ENCODE measurements at regions not wholly inside any gene's neighbourhood (a gene's known extent, or its start where the extent isn't known, plus 50 kb on each side); places are given as distances from the start of the nearest gene placed in this dataset.

DNA sequence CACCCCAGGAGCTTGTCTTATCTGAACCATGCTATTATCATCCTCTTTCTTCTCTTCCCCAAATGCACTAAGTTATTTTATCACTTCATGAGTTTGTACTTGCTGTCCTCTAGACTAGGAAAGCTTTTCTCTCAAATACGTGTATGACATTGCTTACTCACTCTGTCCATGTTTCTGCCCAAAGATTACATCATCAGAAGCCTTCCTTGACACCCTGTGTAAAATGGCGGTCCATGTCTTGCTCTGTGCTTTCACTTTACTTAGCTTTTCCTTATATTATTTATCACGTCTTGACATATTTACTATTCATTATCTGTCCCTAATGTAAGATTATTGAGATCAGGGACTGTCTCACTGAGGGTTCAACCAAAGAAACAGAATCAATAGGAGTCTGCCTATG lies 196.1 kb upstream of the ZEB2 start:
- DNase-seq (ENCODE audit: low read depth): no peak

DNA sequence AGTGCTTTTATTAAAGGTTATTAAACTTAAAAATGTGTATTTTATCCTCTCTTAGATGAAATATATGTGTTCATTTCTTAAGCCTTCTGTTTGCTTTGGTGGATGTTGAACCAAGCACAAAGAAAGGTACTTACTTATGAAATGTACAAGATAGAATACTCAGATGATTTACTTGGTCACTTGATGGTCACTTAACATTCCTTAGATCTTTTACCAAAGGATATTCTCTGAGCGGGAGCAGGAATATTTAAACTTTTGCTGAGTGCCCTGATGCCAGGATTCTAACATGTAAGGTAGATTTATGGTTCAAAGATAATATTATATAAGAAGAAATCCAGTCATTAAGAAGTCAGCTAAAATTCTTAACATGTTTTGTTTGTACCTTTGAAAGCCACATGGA lies 193.5 kb upstream of the ZEB2 start:
- DNase-seq (ENCODE audit: low read depth): no peak

DNA sequence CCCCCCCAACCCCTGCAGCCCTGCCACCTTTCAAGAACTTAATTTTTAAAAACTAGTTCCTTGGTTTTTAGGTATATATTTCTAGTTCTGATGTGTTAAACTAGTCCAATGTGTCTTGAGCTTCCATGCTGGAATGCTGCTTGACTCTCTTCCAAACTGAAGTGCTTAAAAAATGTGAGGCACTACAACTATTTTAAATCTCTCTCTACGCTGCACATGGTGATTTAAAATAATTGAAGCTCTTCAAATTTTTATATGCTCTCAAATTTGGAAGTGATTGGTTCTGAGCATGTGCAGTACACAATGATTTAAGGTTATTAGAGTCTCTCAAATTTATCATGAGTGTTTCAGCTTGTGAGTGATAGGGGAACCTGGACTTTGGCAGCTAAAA lies 192.6 kb upstream of the ZEB2 start:
- DNase-seq (ENCODE audit: low read depth): no peak

DNA sequence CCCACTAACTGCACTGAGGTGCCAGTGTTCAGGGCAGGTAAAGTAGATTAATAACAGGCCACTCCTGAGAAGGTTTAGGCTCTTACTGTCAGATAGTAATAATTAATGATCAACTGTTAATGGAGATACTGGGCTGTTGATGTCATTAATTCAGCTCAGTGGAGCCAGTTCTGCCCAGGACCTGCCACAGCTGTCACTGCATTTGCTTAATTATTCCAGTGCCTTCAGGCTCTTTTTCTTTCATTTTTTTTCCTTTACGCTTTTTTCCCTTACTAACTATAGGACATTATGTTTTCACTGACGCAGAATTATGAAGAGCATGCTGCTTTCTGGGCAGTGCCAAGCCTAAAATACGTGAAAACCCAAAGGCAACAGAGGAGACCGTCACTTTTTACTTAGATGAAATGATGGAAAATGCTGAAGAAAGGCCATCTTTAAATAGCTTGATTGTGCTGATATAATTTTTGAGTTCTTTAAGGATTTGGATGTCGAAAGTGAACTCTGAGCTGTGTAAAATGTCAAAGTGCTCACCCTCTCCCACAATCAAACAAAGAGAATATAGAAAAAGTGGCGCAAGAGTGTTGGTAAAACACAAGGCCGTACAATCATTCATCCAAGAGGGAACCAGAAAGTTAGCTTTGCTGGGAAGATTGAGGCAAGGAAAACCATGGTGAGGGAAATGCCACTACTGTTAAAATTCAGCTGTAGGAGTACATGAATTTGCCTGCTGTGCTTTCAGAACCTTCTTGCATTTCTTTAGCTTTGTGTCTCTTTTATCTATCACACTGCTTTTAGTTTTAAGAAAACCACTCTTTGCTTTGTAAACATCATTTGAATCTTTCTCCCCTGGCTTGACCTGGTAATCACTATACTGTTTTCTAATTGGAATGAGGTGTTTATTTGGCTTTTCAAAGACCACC lies 192.0 kb upstream of the ZEB2 start:
- DNase-seq (ENCODE audit: low read depth): no peak

DNA sequence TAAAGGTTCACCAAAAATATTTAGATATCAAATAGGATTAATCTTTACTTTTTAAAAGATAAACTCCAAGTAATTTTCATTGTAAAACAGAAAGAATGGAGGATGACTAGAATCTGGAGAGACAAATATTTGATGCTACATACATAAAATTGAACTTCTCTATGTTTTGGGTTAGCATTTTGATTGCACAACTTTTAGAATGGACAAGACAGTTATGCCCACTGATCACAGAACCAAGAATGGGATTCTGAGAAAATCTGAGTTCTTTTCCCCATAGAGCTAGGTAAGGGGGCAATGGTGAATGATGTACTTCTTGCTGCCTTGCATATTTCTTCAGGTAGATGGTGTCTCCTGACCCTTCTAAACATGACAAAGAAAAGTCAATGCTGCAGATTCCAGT lies 191.2 kb upstream of the ZEB2 start:
- DNase-seq (ENCODE audit: low read depth): no peak

DNA sequence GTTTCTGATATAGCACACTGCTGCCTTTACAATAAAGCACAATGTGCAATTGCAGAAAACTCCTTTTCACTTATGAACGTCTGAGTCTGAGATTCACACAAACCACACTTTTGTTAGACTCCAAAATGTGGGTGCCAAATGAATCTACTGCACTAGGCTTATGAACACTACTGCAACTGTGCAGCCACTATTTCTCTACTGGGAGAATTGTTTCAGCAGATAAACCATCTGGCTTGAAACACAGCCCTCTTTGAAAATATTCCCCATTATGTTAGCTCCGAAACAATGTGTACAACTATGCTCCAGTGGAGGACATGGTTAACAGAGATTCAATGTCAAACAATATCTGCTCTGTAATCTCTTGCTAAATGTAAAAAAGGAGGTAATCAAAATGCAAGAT lies 188.7 kb upstream of the ZEB2 start:
- DNase-seq (ENCODE audit: low read depth): no peak

DNA sequence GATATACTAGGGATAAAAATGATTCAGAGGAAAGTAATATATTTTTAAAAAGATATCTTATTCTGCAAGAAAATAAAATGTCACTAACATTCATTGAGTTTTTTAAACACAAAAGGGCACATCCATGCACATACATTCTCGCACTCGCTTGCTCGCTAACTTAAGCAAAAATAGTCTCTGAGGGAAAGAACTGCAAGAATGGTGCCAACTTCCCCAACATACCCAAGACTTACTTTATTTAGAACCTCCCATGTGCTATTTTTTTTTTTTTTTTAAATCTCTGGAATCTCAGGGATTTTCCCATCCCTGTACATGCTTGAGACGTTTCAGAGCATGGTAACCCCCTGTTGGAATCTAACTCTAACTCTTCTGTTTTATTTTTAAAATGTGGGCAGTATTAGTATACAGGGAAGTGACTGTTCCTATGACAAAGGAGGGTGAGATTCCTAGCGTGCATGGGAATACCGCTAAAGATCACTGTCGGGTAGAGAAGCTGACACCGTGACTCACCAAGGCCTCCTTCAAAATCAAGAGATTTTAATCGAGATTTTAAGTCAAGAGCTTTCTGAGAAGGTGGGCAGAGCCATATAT lies 187.9 kb upstream of the ZEB2 start:
- no peak for DNase-seq (ENCODE audit: low read depth)

DNA sequence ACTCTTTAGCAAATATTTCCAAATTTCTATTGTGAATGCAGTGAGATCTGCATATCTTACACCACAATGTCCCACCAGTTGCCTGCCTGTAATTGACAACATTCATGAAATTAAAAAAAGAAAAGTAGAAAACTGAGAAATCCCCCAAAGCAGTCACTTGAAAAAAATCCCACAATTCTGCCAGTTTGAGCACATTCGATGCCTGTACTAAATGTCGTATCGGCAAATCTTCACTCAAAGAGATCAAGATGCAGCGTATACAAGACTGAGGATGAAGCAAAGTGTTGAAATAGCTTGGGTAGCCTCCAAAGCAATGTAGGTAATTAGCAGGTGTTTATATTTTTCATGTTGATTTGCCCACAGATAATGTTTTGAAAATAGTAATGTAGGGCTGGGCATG lies 186.7 kb upstream of the ZEB2 start:
- DNase-seq (ENCODE audit: low read depth): no peak

DNA sequence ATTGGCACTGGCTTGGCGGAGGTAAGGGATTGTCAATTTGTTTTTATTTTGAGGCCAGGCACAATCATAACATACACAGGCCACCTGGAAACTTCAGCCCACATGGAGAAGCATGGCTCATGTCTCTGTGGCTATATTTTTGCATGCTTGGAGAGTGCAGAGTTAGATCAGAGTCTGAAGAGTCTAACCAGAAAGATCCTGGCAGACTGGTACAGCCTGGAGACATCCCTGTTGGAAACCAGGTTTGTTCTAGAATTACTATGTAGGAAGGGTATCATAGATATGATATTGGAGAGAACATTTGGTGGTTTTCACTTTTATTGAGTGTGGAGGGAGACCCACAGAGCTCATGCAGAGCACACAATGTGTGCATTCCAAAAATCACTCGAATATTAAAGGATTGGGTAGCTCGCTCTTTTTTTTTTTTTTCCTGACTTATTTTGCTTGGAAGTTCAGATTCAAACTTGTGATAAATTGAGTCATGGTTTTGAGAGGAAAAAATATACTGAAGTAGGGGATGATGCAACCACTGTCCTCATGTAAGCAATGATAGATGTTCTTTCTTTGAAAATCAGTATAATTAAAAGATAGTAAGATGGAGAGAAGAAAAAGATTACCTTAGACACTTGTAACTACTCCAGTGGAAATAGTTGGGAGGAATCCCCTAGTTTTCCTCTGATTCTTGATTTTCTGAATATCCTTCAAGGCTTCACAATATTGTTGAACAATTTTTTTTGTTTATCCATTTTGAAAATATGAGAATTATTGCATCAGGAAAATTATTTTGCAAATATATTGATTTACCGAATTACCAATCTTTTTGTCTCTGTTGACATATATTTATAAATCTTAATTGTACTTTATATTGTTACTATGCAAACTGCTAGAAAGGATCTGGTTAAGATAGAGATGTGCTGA lies 185.7 kb upstream of the ZEB2 start:
- no peak for DNase-seq (ENCODE audit: low read depth)

DNA sequence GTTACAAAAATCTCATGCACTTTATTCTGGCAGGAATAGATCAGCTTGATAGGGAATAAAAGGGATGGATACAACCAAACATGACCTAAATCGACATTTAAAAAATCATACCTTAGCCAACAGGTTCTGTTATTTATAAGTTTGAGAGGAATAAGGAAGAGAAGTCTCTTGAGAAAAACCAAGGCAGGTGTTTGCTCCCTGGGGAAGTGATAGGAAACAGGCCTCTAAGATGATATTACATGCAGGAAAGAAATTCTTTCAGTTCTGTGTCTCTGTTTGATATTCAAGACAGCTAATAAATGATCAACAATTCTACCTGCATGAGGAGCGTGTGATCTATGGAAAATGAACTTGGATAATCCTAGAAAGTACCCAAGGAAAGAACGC lies 184.8 kb upstream of the ZEB2 start:
- DNase-seq (ENCODE audit: low read depth): no peak

DNA sequence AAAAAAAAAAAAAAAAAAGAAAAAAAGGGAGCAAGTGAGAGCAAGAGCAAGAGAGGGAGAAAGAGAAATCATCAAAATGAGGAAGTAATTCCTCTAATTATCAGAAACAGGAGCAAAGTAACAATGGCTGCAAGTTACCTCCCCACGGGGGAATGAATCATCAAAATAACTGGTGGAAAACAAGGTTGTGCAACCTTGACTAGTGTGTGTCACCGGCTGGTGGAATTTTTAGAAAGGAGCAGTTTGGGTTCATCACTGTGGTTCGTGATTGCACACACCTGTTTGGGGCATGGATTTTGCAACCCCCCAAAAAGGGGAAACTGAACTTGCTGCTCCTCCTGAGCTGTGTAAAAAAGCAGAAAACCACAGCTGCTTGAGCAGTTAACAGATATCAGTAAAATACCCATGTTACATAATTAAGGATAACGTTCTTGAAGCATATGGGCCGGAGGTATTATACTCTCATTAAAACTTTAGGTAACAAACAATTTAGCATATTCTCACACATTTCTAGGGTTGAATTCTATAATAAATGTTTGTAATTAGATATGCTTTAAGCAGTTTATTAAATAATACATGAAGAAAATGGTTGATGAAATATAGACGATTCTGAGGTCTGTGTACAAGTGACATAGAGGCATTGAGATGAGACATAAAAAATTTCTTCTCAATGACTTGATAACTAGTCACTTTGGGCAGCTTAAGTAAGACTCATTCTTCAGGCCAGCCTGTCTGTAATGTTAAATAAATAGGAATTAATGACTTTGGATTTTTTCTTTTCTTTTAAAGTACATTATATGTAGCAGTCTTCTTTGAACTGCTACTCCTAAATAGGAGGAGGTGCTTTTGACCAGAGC lies 184.2 kb upstream of the ZEB2 start:
- no peak for DNase-seq (ENCODE audit: low read depth)

DNA sequence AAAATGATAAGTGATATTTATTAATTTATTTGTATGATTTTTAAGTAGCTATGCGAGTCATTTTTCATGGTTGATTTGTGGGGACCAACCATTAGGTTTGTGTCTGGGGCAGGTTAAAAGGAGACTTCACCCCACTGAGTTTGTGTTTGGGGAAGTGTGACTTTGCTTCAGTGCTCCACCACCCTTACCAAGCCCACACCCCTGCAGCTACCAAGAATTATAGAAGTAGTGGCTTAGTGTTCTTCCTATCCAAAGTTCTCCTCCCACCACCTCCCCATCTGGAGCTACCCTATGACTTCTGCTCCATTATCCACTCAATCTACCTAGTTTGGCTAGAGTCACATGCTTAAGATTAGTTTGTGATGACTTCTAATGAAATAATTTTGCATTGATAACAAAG lies 182.1 kb upstream of the ZEB2 start:
- DNase-seq (ENCODE audit: low read depth): no peak

DNA sequence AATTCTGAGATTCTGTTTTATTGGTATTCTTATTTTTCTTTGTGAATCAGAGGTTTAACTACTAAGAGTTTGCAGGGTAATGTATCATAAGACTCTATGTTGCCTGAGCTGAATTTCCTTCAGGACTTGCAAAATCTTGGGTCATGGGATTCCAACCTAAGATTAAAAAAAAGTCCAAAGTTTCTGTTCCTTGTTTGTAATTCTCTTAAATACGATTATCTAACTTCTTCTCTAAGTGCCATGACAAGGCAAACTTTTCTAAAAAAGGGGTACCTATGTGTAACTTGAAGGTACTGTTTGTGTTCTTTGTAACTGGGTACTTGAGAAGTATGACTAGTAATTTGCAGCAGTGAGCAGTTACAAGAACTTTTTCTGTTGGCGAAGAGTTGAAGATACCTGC lies 181.3 kb upstream of the ZEB2 start:
- DNase-seq (ENCODE audit: low read depth): no peak

DNA sequence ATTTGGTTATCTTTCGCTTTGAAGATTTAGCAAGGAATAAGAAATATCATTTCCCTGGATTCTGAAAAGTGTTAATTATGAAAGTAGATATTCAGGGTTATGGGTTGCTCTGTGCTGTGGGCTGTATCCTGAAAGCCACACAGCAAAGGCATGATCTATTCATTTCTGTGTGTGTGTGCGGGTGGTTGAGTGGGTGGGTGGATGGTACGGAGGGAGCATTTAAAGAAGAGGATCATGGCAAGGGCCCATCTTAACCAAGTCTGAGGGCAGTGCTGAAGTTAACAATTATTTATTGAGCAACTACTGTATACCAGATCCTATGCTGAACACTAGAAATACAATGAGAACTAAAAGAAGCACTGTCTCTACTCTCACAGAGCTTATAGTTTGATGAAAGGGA lies 178.2 kb upstream of the ZEB2 start:
- DNase-seq (ENCODE audit: low read depth): no peak

DNA sequence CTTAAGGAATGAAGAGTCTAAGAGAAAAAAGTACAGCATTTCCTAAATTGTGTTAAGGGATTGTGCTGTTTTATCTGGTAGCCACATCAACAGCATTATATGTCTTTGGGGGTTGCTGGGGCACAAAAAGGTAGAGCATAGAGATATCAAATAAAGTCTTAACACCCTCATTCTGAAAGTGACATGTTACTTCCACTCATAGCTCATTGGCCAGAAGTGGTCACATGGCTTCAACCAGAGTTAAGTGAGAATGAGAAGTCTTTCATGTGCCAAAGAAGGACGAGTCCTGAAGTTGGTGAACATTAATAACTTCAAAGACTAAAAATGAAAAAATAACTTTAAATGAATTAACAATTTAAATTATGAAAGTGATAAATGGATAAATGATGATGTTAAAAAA lies 175.7 kb upstream of the ZEB2 start:
- DNase-seq (ENCODE audit: low read depth): no peak

DNA sequence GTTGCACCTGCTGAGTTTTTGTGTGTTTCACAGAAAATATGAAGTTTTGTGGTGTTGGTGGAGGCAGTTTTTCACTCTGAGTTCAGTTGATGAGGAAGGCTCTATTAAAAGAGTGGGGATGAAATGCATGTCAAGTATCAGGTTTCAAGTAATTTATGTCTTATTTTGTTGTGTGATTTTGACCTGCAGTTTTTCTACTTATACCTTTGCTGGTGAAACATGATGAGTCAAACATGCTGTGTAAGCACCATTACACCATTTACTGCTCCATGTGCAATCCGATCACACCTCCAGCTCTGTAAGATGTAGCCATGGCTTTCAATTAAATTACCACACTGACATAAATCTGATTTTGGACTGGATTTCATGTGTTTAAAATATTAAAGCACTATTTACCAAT lies 174.5 kb upstream of the ZEB2 start:
- no peak for DNase-seq (ENCODE audit: low read depth)

DNA sequence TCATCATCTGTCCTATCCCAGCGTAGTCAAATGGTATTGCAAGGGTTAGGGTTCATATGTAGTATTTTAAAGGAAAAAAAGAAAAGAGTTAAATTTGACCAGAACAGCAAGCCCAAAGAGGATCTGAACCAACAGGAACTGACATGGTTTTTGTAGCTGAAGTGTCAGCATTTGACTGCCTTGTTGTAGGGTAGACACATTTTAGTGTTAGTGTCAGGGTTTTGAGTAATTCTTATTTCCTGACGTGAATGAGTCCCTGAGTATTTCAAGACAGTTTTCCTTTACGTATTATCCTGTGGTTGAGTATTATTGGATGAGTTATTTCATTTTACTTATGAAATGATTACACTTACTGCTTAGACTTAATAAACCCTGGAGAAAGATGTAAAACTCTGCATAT lies 173.3 kb upstream of the ZEB2 start:
- no peak for DNase-seq (ENCODE audit: low read depth)

DNA sequence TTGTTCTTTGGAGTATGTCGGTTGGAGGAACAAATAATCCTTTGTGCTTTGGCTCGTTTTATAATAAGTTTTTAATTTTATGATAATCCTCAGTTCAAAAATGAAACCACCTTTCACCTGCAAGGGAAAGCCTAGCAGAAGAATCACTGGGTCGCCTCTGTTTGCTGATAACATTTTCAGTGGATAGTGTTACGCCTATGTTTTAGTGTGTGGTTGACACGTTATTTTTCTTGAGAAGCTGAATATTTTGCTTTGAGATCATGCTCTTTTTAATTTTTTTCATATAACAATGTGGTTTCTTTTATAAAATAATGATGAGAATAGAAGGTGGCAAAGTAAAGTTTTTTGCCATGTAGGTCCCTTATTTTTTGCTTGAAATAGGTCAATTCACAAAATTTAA lies 172.7 kb upstream of the ZEB2 start:
- DNase-seq (ENCODE audit: low read depth): no peak

DNA sequence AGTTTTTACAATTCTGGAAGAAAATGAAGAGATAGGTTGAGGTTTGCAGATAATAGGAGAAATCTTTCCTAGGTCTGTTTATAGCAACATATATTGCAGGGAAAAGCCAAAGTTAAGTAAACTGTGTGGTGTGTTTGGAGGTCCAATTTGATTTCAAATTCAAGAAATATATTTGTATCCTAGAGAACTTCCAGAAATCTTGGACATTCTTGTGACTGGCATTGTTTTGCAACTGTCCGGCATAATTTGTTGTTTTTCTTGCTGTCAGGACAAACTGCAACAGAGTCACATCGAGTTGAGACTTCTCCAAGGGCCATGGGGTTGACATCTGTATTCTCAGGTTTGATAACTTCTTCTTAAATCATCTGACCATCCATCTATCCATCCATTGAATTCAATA lies 170.9 kb upstream of the ZEB2 start:
- no peak for DNase-seq (ENCODE audit: low read depth)

DNA sequence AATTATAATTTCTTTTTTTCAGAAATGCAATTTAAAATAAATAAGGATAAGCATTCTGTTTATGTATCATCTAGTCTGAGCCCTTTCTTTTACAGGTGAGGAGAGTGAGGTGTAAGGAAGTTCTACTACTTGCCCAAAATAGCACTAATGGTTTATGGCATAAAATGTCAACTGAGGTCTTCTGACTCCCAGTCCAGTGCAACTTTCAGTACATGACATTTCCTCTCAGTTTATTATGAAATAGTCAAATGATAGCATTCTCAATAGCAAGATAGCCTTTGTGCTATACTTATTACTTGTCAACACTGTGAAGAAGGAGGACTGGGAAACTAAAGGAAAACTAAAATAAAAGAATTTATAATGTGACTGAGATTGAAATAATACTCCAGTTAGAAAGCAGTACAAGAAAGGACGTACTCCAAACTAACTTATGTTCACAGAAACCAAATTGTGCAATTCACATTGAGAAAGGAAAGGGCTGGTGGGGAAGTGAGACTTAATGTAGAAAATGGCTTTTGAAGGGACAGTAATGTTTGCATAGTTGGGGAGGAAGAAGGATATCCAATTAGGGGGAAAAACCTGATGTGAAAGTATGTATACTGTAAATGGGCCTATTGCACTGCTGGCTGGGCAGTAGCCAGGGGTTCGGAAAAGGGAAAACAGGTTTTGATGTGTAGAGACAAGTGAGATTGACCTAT lies 166.7 kb upstream of the ZEB2 start:
- no peak for DNase-seq (ENCODE audit: low read depth)

DNA sequence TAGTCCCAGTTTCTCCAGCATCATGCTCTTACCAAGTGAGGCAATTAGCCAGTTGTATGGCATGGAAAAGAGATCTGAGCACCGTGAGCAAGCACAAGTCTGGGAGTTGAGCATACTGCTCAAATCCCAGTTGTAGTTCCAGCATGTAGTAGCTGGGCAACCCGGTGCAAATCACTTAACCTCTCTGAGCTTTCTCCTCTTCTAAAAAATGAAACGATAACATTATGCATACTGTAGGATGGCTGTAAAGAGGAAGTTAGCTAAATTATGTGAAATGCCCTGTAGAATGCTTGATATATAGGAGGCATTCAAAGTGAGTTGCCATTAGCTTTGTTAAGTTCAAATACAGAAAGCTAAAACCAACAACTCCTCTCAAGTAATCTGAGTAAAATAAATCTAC lies 164.0 kb upstream of the ZEB2 start:
- DNase-seq (ENCODE audit: low read depth): no peak
